Calu3 (cell line): ENCODE measurements at regions not wholly inside any gene's neighbourhood (a gene's known extent, or its start where the extent isn't known, plus 50 kb on each side); places are given as distances from the start of the nearest gene placed in this dataset.

ENCODE experiments used
- BruUV-seq: library from RNA; stranded (reverse); fragments of 400-500 nt; replicated peaks from 2 replicates; lab custom pipeline; 2021; lab: Mats Ljungman, UMichigan
- CTCF ChIA-PET: fragments of 300-600 bp; sonication (Branson Sonifier 250); formaldehyde crosslinking; loops from one replicate; lab custom pipeline; 2022; ENCODE audit warnings: antibody characterized with exemption; lab: Charles Lee
- DNase-seq: peaks from one replicate; pipeline ENCODE4 v3.0.0; 2022
- H3K27ac Mint-ChIP-seq: one replicate; pipeline ENCODE4 v1.8.0; 2022; ENCODE audit warnings: mixed read lengths; ENCODE audit not compliant: unreplicated experiment
- H3K27me3 Mint-ChIP-seq: one replicate; pipeline ENCODE4 v1.8.0; 2022; ENCODE audit warnings: mixed read lengths; ENCODE audit not compliant: unreplicated experiment
- H3K36me3 Mint-ChIP-seq: one replicate; pipeline ENCODE4 v1.8.0; 2022; ENCODE audit warnings: mild to moderate bottlenecking, moderate library complexity, mixed read lengths; ENCODE audit not compliant: insufficient read depth, unreplicated experiment
- H3K4me1 Mint-ChIP-seq: one replicate; pipeline ENCODE4 v1.8.0; 2022; ENCODE audit warnings: mild to moderate bottlenecking, low read depth, mixed read lengths; ENCODE audit not compliant: unreplicated experiment
- H3K4me3 Mint-ChIP-seq: one replicate; pipeline ENCODE4 v1.8.0; 2022; ENCODE audit warnings: mild to moderate bottlenecking, low read depth, moderate library complexity, mixed read lengths; ENCODE audit not compliant: unreplicated experiment
- H3K9me3 Mint-ChIP-seq: one replicate; pipeline ENCODE4 v1.8.0; 2022; ENCODE audit warnings: low read depth, mixed read lengths; ENCODE audit not compliant: unreplicated experiment
- intact Hi-C: fragments of 100-400 bp; cut with micrococcal nuclease; formaldehyde crosslinking; loops from one replicate; pipeline ENCODE4 v1.10.0; 2022; ENCODE audit not compliant: unreplicated experiment
- TF ChIP-seq, protein P1 (sequence below): fragments of 200-600 bp; IDR thresholded peaks from one replicate; pipeline ENCODE4 v1.8.0; 2022; ENCODE audit warnings: antibody characterized with exemption; ENCODE audit not compliant: unreplicated experiment

DNA sequence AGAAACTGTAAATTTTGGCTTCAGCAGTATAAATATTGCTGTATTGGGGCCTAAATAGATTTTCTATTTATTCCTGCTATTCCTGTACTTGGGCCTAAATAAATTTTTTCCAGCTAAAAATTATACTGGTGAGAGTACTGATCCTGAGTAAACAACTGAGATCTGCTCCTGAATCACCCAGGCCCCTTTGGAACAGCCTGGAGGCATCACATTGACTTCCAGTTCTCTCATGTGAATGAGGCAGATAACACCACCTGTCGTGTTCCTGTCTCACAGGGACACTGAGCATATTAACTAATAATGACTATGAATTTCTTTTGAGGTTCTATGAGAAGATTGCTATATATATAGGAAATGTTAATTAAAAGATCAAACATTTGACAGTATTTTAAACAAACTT, 119.5 kb upstream of the PLCXD3 start:
- H3K36me3 Mint-ChIP-seq = no peaks in the 10 kb centered on the region
- BruUV-seq = no TSS peak
- no peak for DNase-seq
- H3K27ac Mint-ChIP-seq = no peak overlapping the region
- TF ChIP-seq, protein P1, sequence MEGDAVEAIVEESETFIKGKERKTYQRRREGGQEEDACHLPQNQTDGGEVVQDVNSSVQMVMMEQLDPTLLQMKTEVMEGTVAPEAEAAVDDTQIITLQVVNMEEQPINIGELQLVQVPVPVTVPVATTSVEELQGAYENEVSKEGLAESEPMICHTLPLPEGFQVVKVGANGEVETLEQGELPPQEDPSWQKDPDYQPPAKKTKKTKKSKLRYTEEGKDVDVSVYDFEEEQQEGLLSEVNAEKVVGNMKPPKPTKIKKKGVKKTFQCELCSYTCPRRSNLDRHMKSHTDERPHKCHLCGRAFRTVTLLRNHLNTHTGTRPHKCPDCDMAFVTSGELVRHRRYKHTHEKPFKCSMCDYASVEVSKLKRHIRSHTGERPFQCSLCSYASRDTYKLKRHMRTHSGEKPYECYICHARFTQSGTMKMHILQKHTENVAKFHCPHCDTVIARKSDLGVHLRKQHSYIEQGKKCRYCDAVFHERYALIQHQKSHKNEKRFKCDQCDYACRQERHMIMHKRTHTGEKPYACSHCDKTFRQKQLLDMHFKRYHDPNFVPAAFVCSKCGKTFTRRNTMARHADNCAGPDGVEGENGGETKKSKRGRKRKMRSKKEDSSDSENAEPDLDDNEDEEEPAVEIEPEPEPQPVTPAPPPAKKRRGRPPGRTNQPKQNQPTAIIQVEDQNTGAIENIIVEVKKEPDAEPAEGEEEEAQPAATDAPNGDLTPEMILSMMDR = no peak
- H3K27me3 Mint-ChIP-seq = no peaks in the 10 kb centered on the region
- peaks cover 2% of the 10 kb centered on the region for H3K9me3 Mint-ChIP-seq
- no peak overlapping the region for H3K4me3 Mint-ChIP-seq
- intact Hi-C loops = no loop called here
- CTCF ChIA-PET = no interaction called here
- no peaks in the 10 kb centered on the region for H3K4me1 Mint-ChIP-seq

DNA sequence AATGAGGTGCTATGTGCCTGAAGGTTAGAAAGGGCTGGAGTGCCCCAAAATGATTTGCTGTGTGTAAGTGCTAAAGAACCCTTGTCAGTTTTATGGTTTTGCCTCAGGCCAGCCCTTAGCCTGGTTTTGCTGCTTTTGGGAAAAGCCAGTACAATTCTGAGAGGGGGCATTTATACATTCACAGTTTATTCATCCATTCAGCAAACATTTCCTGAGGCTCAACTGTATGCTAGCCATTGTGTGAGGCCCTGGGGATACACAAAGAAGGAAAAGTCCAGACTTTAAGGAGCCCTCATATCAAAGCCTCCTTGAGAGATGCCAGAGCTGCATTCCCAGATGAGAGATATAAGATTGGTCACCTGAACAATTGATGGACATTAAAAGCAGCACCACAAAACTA, 115.2 kb upstream of the PLCXD3 start:
- no peak overlapping the region for H3K27ac Mint-ChIP-seq
- H3K9me3 Mint-ChIP-seq = peaks cover 2% of the 10 kb centered on the region
- DNase-seq = no peak
- no peaks in the 10 kb centered on the region for H3K4me1 Mint-ChIP-seq
- TF ChIP-seq, protein P1 = no peak
- no peaks in the 10 kb centered on the region for H3K27me3 Mint-ChIP-seq
- BruUV-seq = no TSS peak
- CTCF ChIA-PET = no interaction called here
- no peak overlapping the region for H3K4me3 Mint-ChIP-seq
- H3K36me3 Mint-ChIP-seq = no peaks in the 10 kb centered on the region
- intact Hi-C loops = no loop called here

DNA sequence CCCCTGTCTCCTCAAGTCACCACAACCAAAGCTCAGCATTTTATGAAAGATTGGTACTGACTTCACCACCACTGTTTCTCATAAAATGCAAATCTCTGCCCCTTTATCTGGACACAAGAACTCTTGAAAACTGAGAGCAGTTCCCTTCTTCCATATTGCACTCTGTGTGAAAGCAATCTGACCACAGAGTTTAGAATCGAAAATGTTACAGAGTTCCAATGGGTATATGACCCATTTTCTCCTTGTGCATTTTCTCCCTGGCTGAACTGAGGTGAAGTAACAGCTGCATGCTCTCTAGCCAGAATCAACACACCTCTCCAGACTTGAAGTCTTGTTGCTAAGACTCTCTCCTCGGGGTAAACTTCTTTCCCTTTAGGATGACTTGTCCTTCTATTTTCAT, 111.0 kb upstream of the PLCXD3 start:
- DNase-seq = no peak
- intact Hi-C loops = no loop called here
- CTCF ChIA-PET = no interaction called here
- Mint-ChIP-seq H3K4me3 (no peak overlapping the region), H3K4me1 (no peaks in the 10 kb centered on the region), H3K36me3 (no peaks in the 10 kb centered on the region), H3K27ac (no peak overlapping the region), H3K9me3 (peaks cover 2% of the 10 kb centered on the region), H3K27me3 (no peaks in the 10 kb centered on the region)
- no TSS peak for BruUV-seq
- TF ChIP-seq, protein P1 = no peak

DNA sequence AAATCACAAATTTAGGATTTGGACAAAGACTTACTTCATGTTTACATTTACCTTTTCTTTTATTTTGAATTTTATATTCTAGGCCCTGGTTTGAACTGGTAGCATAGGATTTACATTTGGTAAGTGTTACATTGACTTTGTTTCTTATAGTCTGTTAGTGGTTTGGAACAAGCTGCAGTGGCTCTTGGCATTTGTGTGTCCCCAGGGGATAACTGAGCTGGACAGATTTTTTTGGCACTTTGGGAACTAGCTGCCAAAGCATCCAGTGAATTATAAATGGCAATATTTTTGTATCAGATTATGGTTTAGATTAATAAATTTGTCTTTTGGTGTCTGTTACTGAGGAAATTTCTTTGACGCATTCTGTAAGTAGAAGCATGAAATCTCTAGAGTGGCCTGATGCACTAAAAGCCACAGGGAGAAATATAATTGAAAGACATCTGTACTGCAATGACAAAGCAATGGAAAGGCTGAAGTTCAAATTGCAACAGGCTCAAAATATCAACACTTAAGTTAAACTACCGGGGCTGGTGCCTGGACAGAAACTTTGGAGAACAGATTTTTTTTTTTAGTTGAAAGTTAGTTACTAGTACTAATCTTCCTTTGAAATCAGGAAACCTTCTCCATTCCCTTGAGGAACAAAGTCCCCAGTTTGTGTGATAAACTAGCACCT, 107.6 kb upstream of the PLCXD3 start:
- intact Hi-C loops = no loop called here
- H3K4me1 Mint-ChIP-seq = no peaks in the 10 kb centered on the region
- no peaks in the 10 kb centered on the region for H3K36me3 Mint-ChIP-seq
- H3K27ac Mint-ChIP-seq = no peak overlapping the region
- H3K9me3 Mint-ChIP-seq = no peaks in the 10 kb centered on the region
- DNase-seq = no peak
- no peak overlapping the region for H3K4me3 Mint-ChIP-seq
- CTCF ChIA-PET = interaction anchor here (0.6 kb wide), 1 partner anchor 24 kb away, joined by 5 read pairs; no protein-coding TSS in a partner anchor
- H3K27me3 Mint-ChIP-seq = no peaks in the 10 kb centered on the region
- TF ChIP-seq, protein P1 = no peak
- no TSS peak for BruUV-seq
